ENCODE measurements at regions not wholly inside any gene's neighbourhood (a gene's known extent, or its start where the extent isn't known, plus 50 kb on each side); places are given as distances from the start of the nearest gene placed in this dataset.

- no peak for DNase-seq
Measured at GRCh38 chr10:3510741-3511140, 274.3 kb downstream of the KLF6 start.

- no peak for DNase-seq
Measured at GRCh38 chr10:3509355-3509754, 275.7 kb downstream of the KLF6 start.

GRCh38 chr10:3503299-3503698 lies 281.7 kb downstream of the KLF6 start:
- DNase-seq: no peak

GRCh38 chr10:3502673-3503072 lies 282.3 kb downstream of the KLF6 start:
- no peak for DNase-seq

- DNase-seq: no peak
Measured at GRCh38 chr10:3500408-3500856, 284.6 kb downstream of the KLF6 start.

- DNase-seq: no peak
Measured at GRCh38 chr10:3499120-3499519, 285.9 kb downstream of the KLF6 start.

- DNase-seq: no peak
Measured at GRCh38 chr10:3497581-3497980, 287.4 kb downstream of the KLF6 start.

- no peak for DNase-seq
Measured at GRCh38 chr10:3496138-3496537, 288.9 kb downstream of the KLF6 start.

- DNase-seq: no peak
Measured at GRCh38 chr10:3495281-3495680, 289.7 kb downstream of the KLF6 start.

- no peak for DNase-seq
Measured at GRCh38 chr10:3494838-3495230, 290.2 kb downstream of the KLF6 start.

GRCh38 chr10:3494131-3494837 lies 290.7 kb downstream of the KLF6 start:
- no peak for DNase-seq

- DNase-seq: no peak
Measured at GRCh38 chr10:3493621-3494020, 291.4 kb downstream of the KLF6 start.

- no peak for DNase-seq
Measured at GRCh38 chr10:3491571-3491970, 293.4 kb downstream of the KLF6 start.

GRCh38 chr10:3487228-3487627 lies 297.8 kb downstream of the KLF6 start:
- DNase-seq: no peak

- no peak for DNase-seq
Measured at GRCh38 chr10:3486346-3487065, 298.5 kb downstream of the KLF6 start.

- DNase-seq: no peak
Measured at GRCh38 chr10:3485057-3485686, 299.8 kb downstream of the KLF6 start.

- DNase-seq: no peak
Measured at GRCh38 chr10:3484306-3485056, 300.5 kb downstream of the KLF6 start.

- no peak for DNase-seq
Measured at GRCh38 chr10:3482200-3482993, 302.6 kb downstream of the KLF6 start.

- no peak for DNase-seq
Measured at GRCh38 chr10:3481496-3481895, 303.5 kb downstream of the KLF6 start.

- no peak for DNase-seq
Measured at GRCh38 chr10:3480990-3481315, 304.1 kb downstream of the KLF6 start.

- no peak for DNase-seq
Measured at GRCh38 chr10:3480281-3480989, 304.6 kb downstream of the KLF6 start.
